ENCODE measurements at regions not wholly inside any gene's neighbourhood (a gene's known extent, or its start where the extent isn't known, plus 50 kb on each side); places are given as distances from the start of the nearest gene placed in this dataset.

GRCh38 chr10:117886766-117887165, 160.0 kb downstream of the RAB11FIP2 start:
- TF ChIP-seq EZH2 (IDR thresholded peaks at IDR 0.05; ENCODE audit: borderline replicate concordance, low read depth, low read length, severe bottlenecking) (no peak), GATA2 (IDR thresholded peaks at IDR 0.05; ENCODE audit: insufficient read depth, insufficient read length, low read depth, low read length) (no peak), CTCF (IDR thresholded peaks at IDR 0.05; ENCODE audit: extremely low read depth in 1 of 2, insufficient read depth in 1 of 2, low read depth in 1 of 2, low read length in 2 of 2) (no peak), POLR2A (IDR thresholded peaks at IDR 0.05; ENCODE audit: low read depth, low read length) (no peak), JUN (IDR thresholded peaks at IDR 0.05; ENCODE audit: borderline replicate concordance, insufficient read depth, insufficient read length, low read depth) (no peak), FOS (IDR thresholded peaks at IDR 0.05; ENCODE audit: borderline replicate concordance, insufficient read depth, low read length) (no peak), MYC (IDR thresholded peaks at IDR 0.05; ENCODE audit: low read depth, low read length) (no peak), POLR2AphosphoS5 (IDR thresholded peaks at IDR 0.05; ENCODE audit: insufficient read depth, low read depth, low read length) (no peak), MAX (IDR thresholded peaks at IDR 0.05; ENCODE audit: insufficient read depth, insufficient read length) (no peak)
- no peaks in the 10 kb centered on the region for H3K9me3 ChIP-seq (replicated peaks; ENCODE audit: control insufficient read depth, insufficient read depth, low read length)
- no peaks in the 10 kb centered on the region for H3K36me3 ChIP-seq (ENCODE audit: control insufficient read depth in 2 of 2, extremely low read depth in 1 of 2, insufficient read depth in 2 of 2, low read length in 2 of 2)
- intact Hi-C loops (cut with micrococcal nuclease) (no loop called here), dilution Hi-C loops (cut with MboI; ENCODE audit: extremely low pct_ligation_motif_present, low sequenced_read_pairs) (no loop called here)
- H4K20me1 ChIP-seq (replicated peaks; ENCODE audit: control insufficient read depth, extremely low read depth, insufficient read depth, low read length), result no peaks in the 10 kb centered on the region
- DNase-seq (ENCODE audit: low read depth, low spot score) (no peak), FAIRE-seq (no peak)
- H2AFZ ChIP-seq (ENCODE audit: low read depth, low read length), result no peak overlapping the region
- no peaks in the 10 kb centered on the region for H3K79me2 ChIP-seq (ENCODE audit: control insufficient read depth, insufficient read depth, low read length)
- H3K4me2 ChIP-seq (ENCODE audit: insufficient read depth, low read length), result no peak overlapping the region
- H3K4me3 ChIP-seq (replicated peaks in 1 of 3; ENCODE audit: insufficient read depth in 1 of 3, low read depth in 1 of 3, low read length in 3 of 3), result no peak overlapping the region
- H3K9ac ChIP-seq (replicated peaks; ENCODE audit: extremely low read depth, insufficient read depth, low read length), result no peak overlapping the region
- ChIA-PET POLR2A (no interaction called here), CTCF (no interaction called here)
- H3K27ac ChIP-seq (ENCODE audit: insufficient read depth, low read depth, low read length), result no peak overlapping the region
- H3K4me1 ChIP-seq (ENCODE audit: control insufficient read depth, extremely low read depth, insufficient read depth, low read length), result no peaks in the 10 kb centered on the region
- no TSS peak for BruUV-seq (replicated peaks)
- no peaks in the 10 kb centered on the region for H3K27me3 ChIP-seq (ENCODE audit: control insufficient read depth in 2 of 2, insufficient read depth in 2 of 2, low read length in 2 of 2)
- no peaks in the 10 kb centered on the region for H3K9me1 ChIP-seq (replicated peaks; ENCODE audit: control insufficient read depth, extremely low read depth, insufficient read depth, low read length)

All from endothelial cell of umbilical vein (primary cell).